ENCODE measurements at regions not wholly inside any gene's neighbourhood (a gene's known extent, or its start where the extent isn't known, plus 50 kb on each side); places are given as distances from the start of the nearest gene placed in this dataset.

DNA sequence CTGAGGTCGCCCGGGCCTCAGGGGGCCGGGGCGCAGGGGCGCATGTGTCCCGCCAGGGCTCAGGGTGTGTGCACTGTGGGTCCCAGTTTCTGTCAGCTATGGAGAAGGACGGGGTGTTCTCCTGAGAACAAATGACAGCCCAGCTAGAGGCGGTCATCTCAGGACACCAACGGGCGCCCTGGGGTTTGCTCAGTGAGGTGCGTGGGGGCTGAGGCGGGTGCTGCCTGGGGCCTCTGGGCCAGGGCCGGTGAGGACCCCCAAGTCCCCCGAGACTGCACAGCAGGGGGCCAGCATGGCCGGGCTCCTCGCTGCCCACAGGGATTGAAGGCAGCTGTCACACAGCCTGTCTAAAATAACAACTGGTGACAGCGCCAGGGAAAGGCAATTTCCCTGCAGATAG, 808.8 kb upstream of the SOX11 start (continued):
- TF ChIP-seq, protein P1, sequence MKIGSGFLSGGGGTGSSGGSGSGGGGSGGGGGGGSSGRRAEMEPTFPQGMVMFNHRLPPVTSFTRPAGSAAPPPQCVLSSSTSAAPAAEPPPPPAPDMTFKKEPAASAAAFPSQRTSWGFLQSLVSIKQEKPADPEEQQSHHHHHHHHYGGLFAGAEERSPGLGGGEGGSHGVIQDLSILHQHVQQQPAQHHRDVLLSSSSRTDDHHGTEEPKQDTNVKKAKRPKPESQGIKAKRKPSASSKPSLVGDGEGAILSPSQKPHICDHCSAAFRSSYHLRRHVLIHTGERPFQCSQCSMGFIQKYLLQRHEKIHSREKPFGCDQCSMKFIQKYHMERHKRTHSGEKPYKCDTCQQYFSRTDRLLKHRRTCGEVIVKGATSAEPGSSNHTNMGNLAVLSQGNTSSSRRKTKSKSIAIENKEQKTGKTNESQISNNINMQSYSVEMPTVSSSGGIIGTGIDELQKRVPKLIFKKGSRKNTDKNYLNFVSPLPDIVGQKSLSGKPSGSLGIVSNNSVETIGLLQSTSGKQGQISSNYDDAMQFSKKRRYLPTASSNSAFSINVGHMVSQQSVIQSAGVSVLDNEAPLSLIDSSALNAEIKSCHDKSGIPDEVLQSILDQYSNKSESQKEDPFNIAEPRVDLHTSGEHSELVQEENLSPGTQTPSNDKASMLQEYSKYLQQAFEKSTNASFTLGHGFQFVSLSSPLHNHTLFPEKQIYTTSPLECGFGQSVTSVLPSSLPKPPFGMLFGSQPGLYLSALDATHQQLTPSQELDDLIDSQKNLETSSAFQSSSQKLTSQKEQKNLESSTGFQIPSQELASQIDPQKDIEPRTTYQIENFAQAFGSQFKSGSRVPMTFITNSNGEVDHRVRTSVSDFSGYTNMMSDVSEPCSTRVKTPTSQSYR (CRISPR knock-in tag; IDR thresholded peaks at IDR 0.05; ENCODE audit: borderline replicate concordance) = no peak
- TF ChIP-seq ZKSCAN5 (CRISPR knock-in tag; IDR thresholded peaks at IDR 0.05) (no peak), KAT8 (CRISPR knock-in tag; IDR thresholded peaks at IDR 0.05) (no peak), ZNF30 (CRISPR knock-in tag; IDR thresholded peaks at IDR 0.05) (no peak), ELF3 (CRISPR knock-in tag; IDR thresholded peaks at IDR 0.05) (no peak)
- TF ChIP-seq, protein P2, sequence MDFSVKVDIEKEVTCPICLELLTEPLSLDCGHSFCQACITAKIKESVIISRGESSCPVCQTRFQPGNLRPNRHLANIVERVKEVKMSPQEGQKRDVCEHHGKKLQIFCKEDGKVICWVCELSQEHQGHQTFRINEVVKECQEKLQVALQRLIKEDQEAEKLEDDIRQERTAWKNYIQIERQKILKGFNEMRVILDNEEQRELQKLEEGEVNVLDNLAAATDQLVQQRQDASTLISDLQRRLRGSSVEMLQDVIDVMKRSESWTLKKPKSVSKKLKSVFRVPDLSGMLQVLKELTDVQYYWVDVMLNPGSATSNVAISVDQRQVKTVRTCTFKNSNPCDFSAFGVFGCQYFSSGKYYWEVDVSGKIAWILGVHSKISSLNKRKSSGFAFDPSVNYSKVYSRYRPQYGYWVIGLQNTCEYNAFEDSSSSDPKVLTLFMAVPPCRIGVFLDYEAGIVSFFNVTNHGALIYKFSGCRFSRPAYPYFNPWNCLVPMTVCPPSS (IDR thresholded peaks at IDR 0.05) = no peak
- TF ChIP-seq, protein P3, sequence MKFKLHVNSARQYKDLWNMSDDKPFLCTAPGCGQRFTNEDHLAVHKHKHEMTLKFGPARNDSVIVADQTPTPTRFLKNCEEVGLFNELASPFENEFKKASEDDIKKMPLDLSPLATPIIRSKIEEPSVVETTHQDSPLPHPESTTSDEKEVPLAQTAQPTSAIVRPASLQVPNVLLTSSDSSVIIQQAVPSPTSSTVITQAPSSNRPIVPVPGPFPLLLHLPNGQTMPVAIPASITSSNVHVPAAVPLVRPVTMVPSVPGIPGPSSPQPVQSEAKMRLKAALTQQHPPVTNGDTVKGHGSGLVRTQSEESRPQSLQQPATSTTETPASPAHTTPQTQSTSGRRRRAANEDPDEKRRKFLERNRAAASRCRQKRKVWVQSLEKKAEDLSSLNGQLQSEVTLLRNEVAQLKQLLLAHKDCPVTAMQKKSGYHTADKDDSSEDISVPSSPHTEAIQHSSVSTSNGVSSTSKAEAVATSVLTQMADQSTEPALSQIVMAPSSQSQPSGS (CRISPR knock-in tag; IDR thresholded peaks at IDR 0.05) = no peak

DNA sequence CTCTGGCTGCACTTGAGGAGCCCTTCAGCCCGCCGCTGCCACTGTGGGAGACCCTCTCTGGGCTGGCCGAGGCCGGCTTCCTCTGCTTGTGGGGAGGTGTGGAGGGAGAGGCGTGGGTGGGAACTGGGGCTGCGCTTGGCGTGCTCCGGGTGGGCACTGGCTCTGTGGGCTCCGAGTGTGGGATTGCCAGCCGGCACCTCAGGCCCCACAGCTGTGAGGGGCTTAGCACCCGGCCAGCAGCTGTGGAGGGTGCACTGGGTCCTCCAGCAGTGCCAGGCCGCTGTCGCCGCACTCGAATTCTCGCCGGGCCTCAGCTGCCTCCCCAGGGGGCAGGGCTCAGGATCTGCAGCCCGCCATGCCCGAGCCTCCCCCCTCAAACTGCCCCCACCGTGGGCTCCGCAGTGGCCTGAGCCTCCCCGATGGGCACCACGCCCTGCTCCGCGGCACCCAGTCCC, 808.0 kb upstream of the SOX11 start:
- no TSS peak for BruUV-seq (replicated peaks)
- DNase-seq (ENCODE audit: low spot score) = no peak
- Histone ChIP-seq H2AFZ (ENCODE audit: low read length) (no peak overlapping the region), H4K20me1 (ENCODE audit: insufficient read depth, low read length) (no peaks in the 10 kb centered on the region), H3K79me2 (ENCODE audit: insufficient read depth, low read length) (no peaks in the 10 kb centered on the region), H3K4me2 (ENCODE audit: low read depth, low read length) (no peak overlapping the region), H3K9ac (ENCODE audit: insufficient read depth, low read depth, low read length) (no peak overlapping the region), H3K36me3 (replicated peaks in 1 of 2; ENCODE audit: control insufficient read depth in 1 of 2, insufficient read depth in 2 of 2, low read length in 2 of 2) (no peaks in the 10 kb centered on the region), H3K27ac (ENCODE audit: extremely low read length, insufficient read depth, low read length) (no peak overlapping the region), H3K4me3 (replicated peaks in 1 of 3; ENCODE audit: insufficient read depth in 1 of 3, low read depth in 2 of 3, low read length in 3 of 3) (no peak overlapping the region), H3K9me3 (ENCODE audit: low read length) (peaks cover 80% of the 10 kb centered on the region), H3K27me3 (ENCODE audit: control insufficient read depth in 1 of 2, insufficient read depth in 2 of 2, low read length in 2 of 2) (no peaks in the 10 kb centered on the region), H3K4me1 (ENCODE audit: insufficient read depth, low read length) (no peaks in the 10 kb centered on the region)
- intact Hi-C loops (cut with micrococcal nuclease; ENCODE audit: unreplicated experiment) = no loop called here
- in situ Hi-C loops (cut with HindIII; ENCODE audit: extremely low pct_ligation_motif_present, low pct_unique_long_range_greater_than_20kb) = no loop called here
- POLR2A ChIA-PET = no interaction called here
- CTCF ChIA-PET (ENCODE audit: low intra/inter-chr PET ratio, low total read pairs) = no interaction called here
- no peak for ATAC-seq
- 58% methylated on average over 12 of the region's 25 CpGs for WGBS (ENCODE audit: low lambda C conversion rate)
- no peak for FAIRE-seq
- TF ChIP-seq, protein P4, sequence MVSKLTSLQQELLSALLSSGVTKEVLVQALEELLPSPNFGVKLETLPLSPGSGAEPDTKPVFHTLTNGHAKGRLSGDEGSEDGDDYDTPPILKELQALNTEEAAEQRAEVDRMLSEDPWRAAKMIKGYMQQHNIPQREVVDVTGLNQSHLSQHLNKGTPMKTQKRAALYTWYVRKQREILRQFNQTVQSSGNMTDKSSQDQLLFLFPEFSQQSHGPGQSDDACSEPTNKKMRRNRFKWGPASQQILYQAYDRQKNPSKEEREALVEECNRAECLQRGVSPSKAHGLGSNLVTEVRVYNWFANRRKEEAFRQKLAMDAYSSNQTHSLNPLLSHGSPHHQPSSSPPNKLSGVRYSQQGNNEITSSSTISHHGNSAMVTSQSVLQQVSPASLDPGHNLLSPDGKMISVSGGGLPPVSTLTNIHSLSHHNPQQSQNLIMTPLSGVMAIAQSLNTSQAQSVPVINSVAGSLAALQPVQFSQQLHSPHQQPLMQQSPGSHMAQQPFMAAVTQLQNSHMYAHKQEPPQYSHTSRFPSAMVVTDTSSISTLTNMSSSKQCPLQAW (CRISPR knock-in tag; IDR thresholded peaks at IDR 0.05) = no peak
- TF ChIP-seq KAT7 (CRISPR knock-in tag; IDR thresholded peaks at IDR 0.05; ENCODE audit: borderline replicate concordance) = no peak
- TF ChIP-seq ZNF160 (CRISPR knock-in tag; IDR thresholded peaks at IDR 0.05) = no peak
- TF ChIP-seq HOXD1 (CRISPR knock-in tag; IDR thresholded peaks at IDR 0.05) = no peak
- TF ChIP-seq ZNF563 (CRISPR knock-in tag; IDR thresholded peaks at IDR 0.05) = no peak
- TF ChIP-seq MLLT10 (CRISPR knock-in tag; IDR thresholded peaks at IDR 0.05) = no peak
- TF ChIP-seq ARNT (IDR thresholded peaks at IDR 0.05) = no peak
- TF ChIP-seq, protein P5, sequence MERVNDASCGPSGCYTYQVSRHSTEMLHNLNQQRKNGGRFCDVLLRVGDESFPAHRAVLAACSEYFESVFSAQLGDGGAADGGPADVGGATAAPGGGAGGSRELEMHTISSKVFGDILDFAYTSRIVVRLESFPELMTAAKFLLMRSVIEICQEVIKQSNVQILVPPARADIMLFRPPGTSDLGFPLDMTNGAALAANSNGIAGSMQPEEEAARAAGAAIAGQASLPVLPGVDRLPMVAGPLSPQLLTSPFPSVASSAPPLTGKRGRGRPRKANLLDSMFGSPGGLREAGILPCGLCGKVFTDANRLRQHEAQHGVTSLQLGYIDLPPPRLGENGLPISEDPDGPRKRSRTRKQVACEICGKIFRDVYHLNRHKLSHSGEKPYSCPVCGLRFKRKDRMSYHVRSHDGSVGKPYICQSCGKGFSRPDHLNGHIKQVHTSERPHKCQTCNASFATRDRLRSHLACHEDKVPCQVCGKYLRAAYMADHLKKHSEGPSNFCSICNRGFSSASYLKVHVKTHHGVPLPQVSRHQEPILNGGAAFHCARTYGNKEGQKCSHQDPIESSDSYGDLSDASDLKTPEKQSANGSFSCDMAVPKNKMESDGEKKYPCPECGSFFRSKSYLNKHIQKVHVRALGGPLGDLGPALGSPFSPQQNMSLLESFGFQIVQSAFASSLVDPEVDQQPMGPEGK (CRISPR knock-in tag; IDR thresholded peaks at IDR 0.05) = no peak
- TF ChIP-seq MED1 (CRISPR knock-in tag; IDR thresholded peaks at IDR 0.05) = no peak
